ENCODE measurements at regions not wholly inside any gene's neighbourhood (a gene's known extent, or its start where the extent isn't known, plus 50 kb on each side); places are given as distances from the start of the nearest gene placed in this dataset.
"Not testable (repeated sequence)": the region's sequence is repeated elsewhere in the genome, so short reads cannot be mapped to it uniquely, and the experiment has no call there.

GRCh38 chr4:18439311-18439710, 417.8 kb upstream of the LCORL start:
- no peaks in the 10 kb centered on the region for H3K36me3 ChIP-seq
- no peak for DNase-seq (ENCODE audit: low spot score)
- no peaks in the 10 kb centered on the region for H3K9me3 ChIP-seq
- ATAC-seq (ENCODE audit: insufficient number of reproducible peaks, low FRiP score, low read depth): no peak
- H3K27me3 ChIP-seq (replicated peaks; ENCODE audit: insufficient read depth): no peaks in the 10 kb centered on the region
- TF ChIP-seq, protein P1, sequence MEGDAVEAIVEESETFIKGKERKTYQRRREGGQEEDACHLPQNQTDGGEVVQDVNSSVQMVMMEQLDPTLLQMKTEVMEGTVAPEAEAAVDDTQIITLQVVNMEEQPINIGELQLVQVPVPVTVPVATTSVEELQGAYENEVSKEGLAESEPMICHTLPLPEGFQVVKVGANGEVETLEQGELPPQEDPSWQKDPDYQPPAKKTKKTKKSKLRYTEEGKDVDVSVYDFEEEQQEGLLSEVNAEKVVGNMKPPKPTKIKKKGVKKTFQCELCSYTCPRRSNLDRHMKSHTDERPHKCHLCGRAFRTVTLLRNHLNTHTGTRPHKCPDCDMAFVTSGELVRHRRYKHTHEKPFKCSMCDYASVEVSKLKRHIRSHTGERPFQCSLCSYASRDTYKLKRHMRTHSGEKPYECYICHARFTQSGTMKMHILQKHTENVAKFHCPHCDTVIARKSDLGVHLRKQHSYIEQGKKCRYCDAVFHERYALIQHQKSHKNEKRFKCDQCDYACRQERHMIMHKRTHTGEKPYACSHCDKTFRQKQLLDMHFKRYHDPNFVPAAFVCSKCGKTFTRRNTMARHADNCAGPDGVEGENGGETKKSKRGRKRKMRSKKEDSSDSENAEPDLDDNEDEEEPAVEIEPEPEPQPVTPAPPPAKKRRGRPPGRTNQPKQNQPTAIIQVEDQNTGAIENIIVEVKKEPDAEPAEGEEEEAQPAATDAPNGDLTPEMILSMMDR (IDR thresholded peaks at IDR 0.05): no peak
- H3K4me1 ChIP-seq (ENCODE audit: control insufficient read depth in 1 of 2, low read depth in 2 of 2): no peaks in the 10 kb centered on the region
- no peak overlapping the region for H3K27ac ChIP-seq
- H3K4me3 ChIP-seq: no peak overlapping the region

DNA sequence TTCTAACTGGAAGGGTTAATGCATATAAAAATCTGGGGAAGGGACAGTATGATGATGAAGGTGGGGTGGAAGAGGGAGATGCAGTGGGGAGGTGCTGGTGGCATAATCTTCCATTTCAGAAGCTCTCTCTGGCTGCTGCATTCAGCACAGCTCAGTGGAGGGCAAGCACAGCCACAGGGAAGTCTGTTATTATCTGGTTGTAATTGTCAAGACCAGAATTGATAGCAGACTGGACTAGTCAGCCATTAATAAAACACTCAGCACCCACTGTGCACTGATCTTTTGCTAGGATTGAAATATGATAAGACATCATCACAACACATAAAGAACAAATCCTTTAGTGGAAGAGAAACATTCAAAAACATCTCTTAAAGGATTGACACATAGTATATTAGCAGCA, 414.2 kb upstream of the LCORL start:
- ATAC-seq (ENCODE audit: insufficient number of reproducible peaks, low FRiP score, low read depth) (no peak), DNase-seq (ENCODE audit: low spot score) (no peak)
- H3K36me3 ChIP-seq: no peaks in the 10 kb centered on the region
- TF ChIP-seq, protein P1 (IDR thresholded peaks at IDR 0.05): no peak
- no peak overlapping the region for H3K27ac ChIP-seq
- H3K4me1 ChIP-seq (ENCODE audit: control insufficient read depth in 1 of 2, low read depth in 2 of 2): no peaks in the 10 kb centered on the region
- no peaks in the 10 kb centered on the region for H3K9me3 ChIP-seq
- H3K27me3 ChIP-seq (replicated peaks; ENCODE audit: insufficient read depth): no peaks in the 10 kb centered on the region
- no peak overlapping the region for H3K4me3 ChIP-seq

DNA sequence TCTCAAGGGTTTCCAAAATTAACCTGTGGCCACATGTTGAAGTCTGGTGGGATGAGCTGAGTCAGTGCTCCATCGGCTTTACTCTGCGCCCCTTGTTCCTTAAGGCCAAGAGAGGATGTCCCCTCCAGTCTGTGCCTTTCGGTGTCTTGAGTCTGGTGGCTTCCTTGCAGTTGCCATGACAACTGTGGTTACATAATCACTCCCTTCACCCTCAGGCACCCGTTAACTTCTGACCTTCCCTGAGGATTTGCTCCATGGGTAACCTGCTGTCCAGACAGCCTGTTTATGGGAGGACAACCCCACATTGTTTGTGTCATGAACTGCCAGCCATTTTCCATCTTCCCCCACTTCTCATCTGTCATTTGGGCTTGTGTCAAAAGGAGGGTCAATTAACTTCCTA, 401.1 kb upstream of the LCORL start:
- H3K9me3 ChIP-seq: no peaks in the 10 kb centered on the region
- DNase-seq (ENCODE audit: low spot score) (no peak), ATAC-seq (ENCODE audit: insufficient number of reproducible peaks, low FRiP score, low read depth) (no peak)
- H3K36me3 ChIP-seq: no peaks in the 10 kb centered on the region
- no peak overlapping the region for H3K4me3 ChIP-seq
- H3K4me1 ChIP-seq (ENCODE audit: control insufficient read depth in 1 of 2, low read depth in 2 of 2): no peaks in the 10 kb centered on the region
- H3K27ac ChIP-seq: no peak overlapping the region
- TF ChIP-seq, protein P1 (IDR thresholded peaks at IDR 0.05): no peak
- no peaks in the 10 kb centered on the region for H3K27me3 ChIP-seq (replicated peaks; ENCODE audit: insufficient read depth)

DNA sequence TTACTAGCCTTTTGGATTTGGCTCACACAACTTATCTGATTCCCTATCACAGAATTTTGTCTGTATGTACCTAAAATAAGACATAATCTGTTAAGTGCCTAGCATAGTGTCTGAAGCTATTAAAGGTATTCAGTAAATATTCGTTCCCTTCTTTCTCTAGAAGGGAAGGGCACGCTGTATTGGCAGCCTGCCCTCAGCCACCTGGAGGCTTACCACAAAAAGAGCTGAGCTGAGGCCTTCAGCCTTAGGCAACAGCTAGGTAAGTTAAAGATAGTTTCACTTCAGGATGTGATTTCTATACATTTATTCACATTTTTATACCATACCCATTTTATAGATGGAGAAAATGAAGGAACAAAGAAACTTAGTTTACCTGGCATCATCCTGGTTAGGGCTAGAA, 400.0 kb upstream of the LCORL start:
- DNase-seq (ENCODE audit: low spot score) (no peak), ATAC-seq (ENCODE audit: insufficient number of reproducible peaks, low FRiP score, low read depth) (no peak)
- no peaks in the 10 kb centered on the region for H3K9me3 ChIP-seq
- no peak overlapping the region for H3K4me3 ChIP-seq
- H3K27me3 ChIP-seq (replicated peaks; ENCODE audit: insufficient read depth): no peaks in the 10 kb centered on the region
- H3K36me3 ChIP-seq: no peaks in the 10 kb centered on the region
- no peak overlapping the region for H3K27ac ChIP-seq
- no peaks in the 10 kb centered on the region for H3K4me1 ChIP-seq (ENCODE audit: control insufficient read depth in 1 of 2, low read depth in 2 of 2)
- TF ChIP-seq, protein P1 (IDR thresholded peaks at IDR 0.05): no peak

DNA sequence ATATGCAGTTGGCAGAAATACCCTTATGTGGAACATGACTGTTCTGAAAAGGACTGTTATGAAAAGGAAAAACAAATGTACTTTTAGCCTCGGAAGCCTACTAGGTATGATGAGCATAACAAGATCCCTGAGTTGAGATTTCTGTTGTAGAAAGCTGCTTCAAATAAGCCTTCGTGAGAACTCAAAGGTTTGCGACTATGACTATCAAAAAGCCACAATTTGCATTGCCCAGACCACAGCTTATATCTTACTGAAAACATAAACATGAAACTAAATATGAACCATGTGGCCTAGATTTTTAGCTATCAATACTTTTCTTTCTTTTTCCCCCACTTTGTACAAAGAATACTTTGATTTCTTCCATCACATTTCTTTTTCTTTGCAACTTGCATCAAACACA, 398.2 kb upstream of the LCORL start:
- H3K27ac ChIP-seq: no peak overlapping the region
- H3K27me3 ChIP-seq (replicated peaks; ENCODE audit: insufficient read depth): no peaks in the 10 kb centered on the region
- no peaks in the 10 kb centered on the region for H3K36me3 ChIP-seq
- ATAC-seq (ENCODE audit: insufficient number of reproducible peaks, low FRiP score, low read depth) (no peak), DNase-seq (ENCODE audit: low spot score) (no peak)
- no peaks in the 10 kb centered on the region for H3K4me1 ChIP-seq (ENCODE audit: control insufficient read depth in 1 of 2, low read depth in 2 of 2)
- no peaks in the 10 kb centered on the region for H3K9me3 ChIP-seq
- TF ChIP-seq, protein P1 (IDR thresholded peaks at IDR 0.05): no peak
- no peak overlapping the region for H3K4me3 ChIP-seq

- H3K36me3 ChIP-seq; H3K27me3 ChIP-seq (replicated peaks; ENCODE audit: insufficient read depth); H3K9me3 ChIP-seq; H3K4me1 ChIP-seq (ENCODE audit: control insufficient read depth in 1 of 2, low read depth in 2 of 2); ATAC-seq (ENCODE audit: insufficient number of reproducible peaks, low FRiP score, low read depth); DNase-seq (ENCODE audit: low spot score); H3K27ac ChIP-seq; H3K4me3 ChIP-seq: not testable (repeated sequence)
Measured at GRCh38 chr4:18418195-18418898, 396.8 kb upstream of the LCORL start.

DNA sequence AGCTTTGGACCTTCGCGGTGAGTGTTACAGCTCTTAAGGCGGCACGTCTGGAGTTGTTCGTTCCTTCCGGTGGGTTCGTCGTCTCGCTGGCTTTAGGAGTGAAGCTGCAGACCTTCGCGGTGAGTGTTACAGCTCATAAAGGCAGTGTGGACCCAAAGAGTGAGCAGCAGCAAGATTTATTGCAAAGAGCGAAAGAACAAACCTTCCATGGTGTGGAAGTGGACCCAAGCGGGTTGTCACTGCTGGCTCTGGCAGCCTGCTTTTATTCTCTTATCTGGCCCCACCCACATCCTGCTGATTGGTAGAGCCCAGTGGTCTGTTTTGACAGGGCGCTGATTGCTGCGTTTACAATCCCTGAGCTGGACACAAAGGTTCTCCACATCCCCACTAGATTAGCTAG, 396.1 kb upstream of the LCORL start:
- not testable (repeated sequence) for DNase-seq (ENCODE audit: low spot score); H3K36me3 ChIP-seq; H3K4me3 ChIP-seq; ATAC-seq (ENCODE audit: insufficient number of reproducible peaks, low FRiP score, low read depth); H3K9me3 ChIP-seq; H3K27me3 ChIP-seq (replicated peaks; ENCODE audit: insufficient read depth); H3K27ac ChIP-seq; H3K4me1 ChIP-seq (ENCODE audit: control insufficient read depth in 1 of 2, low read depth in 2 of 2)
